A549 (cell line): ENCODE measurements at regions not wholly inside any gene's neighbourhood (a gene's known extent, or its start where the extent isn't known, plus 50 kb on each side); places are given as distances from the start of the nearest gene placed in this dataset.

Source experiments
- ATAC-seq, 2 experiments: fragments of 200-7000 bp in 1 of 2; fragments of >200 bp in 1 of 2; cut with Nextera tagmentation in 1 of 2; cut with Tn5 transposase in 1 of 2; 3 replicates each; pipeline versions ENCODE4 v1.8.0 to v1.9.1; 2018 to 2020; ENCODE audit warnings: mild to moderate bottlenecking in 1 of 2, moderate library complexity in 1 of 2
- CTCF ChIA-PET: fragments of 300-600 bp; sonication (Branson Sonifier 250); formaldehyde crosslinking; extraction: SDS; loops from one replicate; lab custom pipeline; 2021; ENCODE audit warnings: antibody characterized with exemption, inconsistent platforms; lab: Yijun Ruan, JAX
- POLR2A ChIA-PET: fragments of 350-600 bp; formaldehyde crosslinking; extraction: SDS; loops from one replicate; lab custom pipeline; 2021; ENCODE audit warnings: antibody characterized with exemption, inconsistent platforms; lab: Yijun Ruan, JAX
- DNase-seq, 2 experiments: peaks; one replicate each; pipeline versions ENCODE4 v3.0.0 to v3.0.0-alpha.2; 2011 to 2016; ENCODE audit warnings: low read depth in 1 of 2, low spot score in 1 of 2
- FAIRE-seq: peaks from 2 replicates; lab custom pipeline; 2011; peaks lifted over from hg19 to GRCh38; lab: Jason Lieb, UNC
- H3K27ac ChIP-seq, 2 experiments: fragments of >200 bp; sonication (Bioruptor Twin); formaldehyde crosslinking; 3 replicates each; pipeline ENCODE4 v1.5.1; 2016 to 2017
- H3K4me1 ChIP-seq: fragments of >200 bp; sonication (Bioruptor Twin); formaldehyde crosslinking; 3 replicates; pipeline ENCODE4 v1.6.1; 2016
- H3K4me2 ChIP-seq: fragments of >200 bp; sonication (Bioruptor Twin); formaldehyde crosslinking; 3 replicates; pipeline ENCODE4 v1.6.1; 2016
- H3K4me3 ChIP-seq: fragments of >200 bp; sonication (Bioruptor Twin); formaldehyde crosslinking; 3 replicates; pipeline ENCODE4 v1.5.1; 2016
- H3K9me3 ChIP-seq: fragments of >200 bp; sonication (Bioruptor Twin); formaldehyde crosslinking; 3 replicates; pipeline ENCODE4 v1.6.1; 2016
- ATOH8 ChIP-seq: fragments of 250-450 bp; sonication (Bioruptor Pico); IDR thresholded peaks from 2 replicates; pipeline ENCODE4 v1.5.0; 2020; ENCODE audit warnings: low read depth, mild to moderate bottlenecking, moderate library complexity
- BHLHE40 ChIP-seq: IDR thresholded peaks from 2 replicates; pipeline ENCODE4 v1.6.1; 2012; ENCODE audit warnings: low read depth, low read length, inconsistent platforms
- CEBPB ChIP-seq, 2 experiments: fragments of >200 bp in 1 of 2; sonication (Bioruptor Twin) in 1 of 2; formaldehyde crosslinking in 1 of 2; IDR thresholded peaks; 2 replicates each; pipeline ENCODE4 v1.6.1; 2012 to 2016
- CHD2 ChIP-seq: fragments of 150-350 bp; IDR thresholded peaks from 2 replicates; pipeline ENCODE4 v1.6.1; 2014; ENCODE audit warnings: low read length; ENCODE audit not compliant: partially characterized antibody
- ESRRA ChIP-seq: fragments of 150-350 bp; IDR thresholded peaks from 2 replicates; pipeline ENCODE4 v1.6.1; 2014; ENCODE audit warnings: mild to moderate bottlenecking, low read length, borderline replicate concordance
- FOSB ChIP-seq: fragments of 250-450 bp; sonication (Bioruptor Pico); IDR thresholded peaks from 2 replicates; pipeline ENCODE4 v1.5.0; 2020; ENCODE audit warnings: mild to moderate bottlenecking, moderate library complexity
- FOSL2 ChIP-seq, 2 experiments: fragments of 450-650 bp in 1 of 2; fragments of >200 bp in 1 of 2; sonication (Bioruptor Twin) in 1 of 2; formaldehyde crosslinking; IDR thresholded peaks; 2 replicates each; pipeline versions ENCODE4 v1.5.0 to v1.6.1; 2016 to 2020; ENCODE audit warnings: mild to moderate bottlenecking in 1 of 2, moderate library complexity in 1 of 2
- GATA3 ChIP-seq: IDR thresholded peaks from 2 replicates; pipeline ENCODE4 v1.6.1; 2012; ENCODE audit warnings: borderline replicate concordance
- HDAC2 ChIP-seq: fragments of 200-600 bp; sonication (generic); IDR thresholded peaks from 2 replicates; pipeline ENCODE4 v1.6.1; 2016
- HEYL ChIP-seq: fragments of 250-450 bp; sonication (Bioruptor Pico); IDR thresholded peaks from 2 replicates; pipeline ENCODE4 v1.8.0; 2021; ENCODE audit warnings: mild to moderate bottlenecking, moderate library complexity
- HOXA7 ChIP-seq: fragments of 250-450 bp; sonication (Bioruptor Pico); IDR thresholded peaks from 2 replicates; pipeline ENCODE4 v1.5.0; 2020; ENCODE audit warnings: mild to moderate bottlenecking, moderate library complexity
- KDM1A ChIP-seq: fragments of 200-600 bp; sonication (generic); IDR thresholded peaks from 2 replicates; pipeline ENCODE4 v1.6.1; 2016; ENCODE audit warnings: low read depth, mild to moderate bottlenecking
- KDM5A ChIP-seq: fragments of 200-600 bp; sonication (generic); IDR thresholded peaks from 2 replicates; pipeline ENCODE4 v1.6.1; 2016; ENCODE audit warnings: antibody characterized with exemption, mild to moderate bottlenecking
- MAFK ChIP-seq: fragments of 450-650 bp; IDR thresholded peaks from 2 replicates; pipeline ENCODE4 v1.6.1; 2014; ENCODE audit not compliant: partially characterized antibody
- MYC ChIP-seq: IDR thresholded peaks from 2 replicates; pipeline ENCODE4 v1.6.1; 2012; ENCODE audit warnings: mild to moderate bottlenecking, inconsistent platforms, low read length, improper control_type of control experiment, borderline replicate concordance
- NFE2L2 ChIP-seq: fragments of 150-350 bp; conservative IDR thresholded peaks from 2 replicates; pipeline ENCODE4 v1.6.1; 2014; ENCODE audit warnings: low read length
- NPAS2 ChIP-seq: fragments of 250-450 bp; sonication (Bioruptor Pico); IDR thresholded peaks from 2 replicates; pipeline ENCODE4 v1.8.0; 2022; ENCODE audit warnings: mild to moderate bottlenecking, moderate library complexity, borderline replicate concordance
- POLR2A ChIP-seq: IDR thresholded peaks from 2 replicates; pipeline ENCODE4 v1.6.1; 2012; ENCODE audit warnings: mild to moderate bottlenecking, low read length
- POLR2AphosphoS2 ChIP-seq: conservative IDR thresholded peaks from 2 replicates; pipeline ENCODE4 v1.6.1; 2012; ENCODE audit warnings: low read length, improper control_type of control experiment, inconsistent platforms
- RAD21 ChIP-seq, 2 experiments: fragments of >200 bp in 1 of 2; sonication (Bioruptor Twin) in 1 of 2; formaldehyde crosslinking in 1 of 2; IDR thresholded peaks in 1 of 2; conservative IDR thresholded peaks in 1 of 2; 2 replicates in 1 of 2; 3 replicates in 1 of 2; pipeline ENCODE4 v1.6.1; 2012 to 2018; ENCODE audit warnings: inconsistent platforms in 1 of 2
- RARB ChIP-seq: fragments of 250-450 bp; sonication (Bioruptor Pico); IDR thresholded peaks from 2 replicates; pipeline ENCODE4 v1.8.0; 2021; ENCODE audit warnings: mild to moderate bottlenecking, moderate library complexity
- RCOR1 ChIP-seq: fragments of 150-350 bp; IDR thresholded peaks from 2 replicates; pipeline ENCODE4 v1.6.1; 2014; ENCODE audit warnings: antibody characterized with exemption, low read length, low read depth
- REST ChIP-seq: fragments of 200-600 bp; sonication (generic); IDR thresholded peaks from 2 replicates; pipeline ENCODE4 v1.6.1; 2016; ENCODE audit warnings: antibody characterized with exemption, mild to moderate bottlenecking, moderate library complexity
- RFX5 ChIP-seq: fragments of 450-650 bp; IDR thresholded peaks from 2 replicates; pipeline ENCODE4 v1.7.1; 2014; ENCODE audit warnings: antibody characterized with exemption, mild to moderate bottlenecking, moderate library complexity
- SMC3 ChIP-seq: fragments of >200 bp; sonication (Bioruptor Twin); formaldehyde crosslinking; IDR thresholded peaks from 3 replicates; pipeline ENCODE4 v1.6.1; 2018; ENCODE audit warnings: inconsistent platforms
- SREBF2 ChIP-seq: fragments of 450-650 bp; IDR thresholded peaks from 2 replicates; pipeline ENCODE4 v1.6.1; 2014; ENCODE audit warnings: mild to moderate bottlenecking, moderate library complexity
- TFCP2L1 ChIP-seq: fragments of 250-450 bp; sonication (Bioruptor Pico); IDR thresholded peaks from 2 replicates; pipeline ENCODE4 v1.5.0; 2021; ENCODE audit warnings: mild to moderate bottlenecking
- TP53 ChIP-seq: fragments of 250-450 bp; sonication (Bioruptor Pico); IDR thresholded peaks from 2 replicates; pipeline ENCODE4 v1.5.0; 2021; ENCODE audit warnings: mild to moderate bottlenecking, moderate library complexity
- USF2 ChIP-seq: fragments of 450-650 bp; IDR thresholded peaks from 2 replicates; pipeline ENCODE4 v1.6.1; 2014; ENCODE audit warnings: antibody characterized with exemption
- ZC3H11A ChIP-seq: fragments of 450-650 bp; IDR thresholded peaks from 2 replicates; pipeline ENCODE4 v1.6.1; 2014; ENCODE audit warnings: antibody characterized with exemption, mild to moderate bottlenecking
- ZNF302 ChIP-seq: fragments of 250-450 bp; sonication (Bioruptor Pico); IDR thresholded peaks from 2 replicates; pipeline ENCODE4 v1.9.0; 2021; ENCODE audit warnings: inconsistent platforms, mild to moderate bottlenecking, moderate library complexity
- WGBS: methylation state at CpG from one replicate; pipeline ENCODE4 v1.1.6; 2017; ENCODE audit errors: missing lambda C conversion rate; 5-methylcytosine and 5-hydroxymethylcytosine counted together

- Histone ChIP-seq H3K4me2 (no peak overlapping the region), H3K4me1 (peaks cover 9% of the 10 kb centered on the region), H3K27ac (0 out of 6 replicates have a peak overlapping the region, but pooled peaks of 1 of the 2 experiments have one; percentile 25), H3K9me3 (no peaks in the 10 kb centered on the region), H3K4me3 (no peak overlapping the region)
- ChIA-PET POLR2A (no interaction called here), CTCF (interaction anchor here (0.5 to 1.8 kb wide), 7 partner anchors 10 to 807 kb away, joined by 3 to 5 read pairs (median 4); partner anchors contain the start of gene FST)
- ATAC-seq (no peak), FAIRE-seq (no peak), DNase-seq (no peak)
- TF ChIP-seq RAD21 (conservative IDR thresholded peaks at IDR 0.05 in 1 of 2, IDR thresholded peaks at IDR 0.05 in 1 of 2), result no peak
- no peak for TF ChIP-seq POLR2A
- TF ChIP-seq POLR2AphosphoS2, result no peak
- TF ChIP-seq SMC3, result no peak
- TF ChIP-seq ZC3H11A, result no peak
- TF ChIP-seq SREBF2, result no peak
- 89% methylated on average over 2 of the region's 2 CpGs for WGBS
These were observed 53.6 kb upstream of the FST start for GRCh38 chr5:53426878-53427277.

- CTCF ChIA-PET, result interaction anchor here (1.8 kb wide), 1 partner anchor 53 kb away, joined by 5 read pairs; the partner anchor contains the start of gene FST
- H3K27ac ChIP-seq, result peak overlapping the region in 1 of 2 experiments; percentile 13; a peak in 1 of 6 replicates
- DNase-seq, result no peak
These were observed 52.5 kb upstream of the FST start for GRCh38 chr5:53427965-53428364.

GRCh38 chr5:53429706-53430105 is 50.7 kb upstream of the FST start:
- ChIA-PET POLR2A (no interaction called here), CTCF (interaction anchor here (1.2 to 1.4 kb wide), 4 partner anchors 48 to 799 kb away, joined by 4 to 6 read pairs (median 6); no protein-coding TSS in a partner anchor)
- peak overlapping the region; percentile 26; the same call in 1 of the 3 replicates for H3K4me2 ChIP-seq
- ATAC-seq, result peak in 1 of 2 experiments; percentile 75; a peak in 3 of 6 replicates
- peaks cover 9% of the 10 kb centered on the region for H3K4me1 ChIP-seq
- FAIRE-seq, result no peak
- H3K4me3 ChIP-seq, result no peak overlapping the region
- peak overlapping the region; percentile 54 to 82 for H3K27ac ChIP-seq
- DNase-seq, result peak in 1 of 2 experiments; percentile 54
- 30% methylated on average over 5 of the region's 5 CpGs for WGBS
- H3K9me3 ChIP-seq, result no peaks in the 10 kb centered on the region
- TF ChIP-seq TP53 (CRISPR knock-in tag) (no peak), MYC (no peak), ATOH8 (CRISPR knock-in tag) (peak; percentile 80; the same call in 1 of the 2 replicates), TFCP2L1 (no peak), HEYL (CRISPR knock-in tag) (no peak), HDAC2 (no peak), REST (no peak), KDM1A (no peak), KDM5A (no peak), RCOR1 (no peak), RARB (CRISPR knock-in tag) (no peak), FOSL2 (IDR thresholded peaks at IDR 0.05) (no peak), FOSL2 (CRISPR knock-in tag; IDR thresholded peaks at IDR 0.05) (peak; percentile 68), BHLHE40 (no peak), NFE2L2 (peak; percentile 94), MAFK (peak; percentile 97), POLR2AphosphoS2 (no peak), NPAS2 (CRISPR knock-in tag) (no peak)

More at GRCh38 chr5:53427965-53428364, 52.5 kb upstream of the FST start:
- ATAC-seq (no peak), FAIRE-seq (no peak)
- Histone ChIP-seq H3K9me3 (no peaks in the 10 kb centered on the region), H3K4me1 (peaks cover 9% of the 10 kb centered on the region), H3K4me2 (no peak overlapping the region), H3K4me3 (no peak overlapping the region)
- POLR2A ChIA-PET, result no interaction called here
- TF ChIP-seq ESRRA (no peak), KDM1A (no peak), TFCP2L1 (no peak), HOXA7 (CRISPR knock-in tag) (no peak), RFX5 (no peak), ZNF302 (no peak), CHD2 (no peak), MYC (no peak), POLR2A (no peak), USF2 (no peak), CEBPB (IDR thresholded peaks at IDR 0.05) (no peak), GATA3 (no peak), ATOH8 (CRISPR knock-in tag) (no peak), FOSB (CRISPR knock-in tag) (no peak)
